Stimulated activated CD8-positive, alpha-beta memory T cell treated with anti-CD3 and anti-CD28 coated beads, Interleukin-4, amount 100 ng/mL, for 48 hours (primary cell): ENCODE measurements at regions not wholly inside any gene's neighbourhood (a gene's known extent, or its start where the extent isn't known, plus 50 kb on each side); places are given as distances from the start of the nearest gene placed in this dataset.
"Not testable (repeated sequence)": the region's sequence is repeated elsewhere in the genome, so short reads cannot be mapped to it uniquely, and the experiment has no call there.

Source experiments
- DNase-seq: peaks from one replicate; pipeline ENCODE4 v3.0.0-alpha.2; 2020

DNA sequence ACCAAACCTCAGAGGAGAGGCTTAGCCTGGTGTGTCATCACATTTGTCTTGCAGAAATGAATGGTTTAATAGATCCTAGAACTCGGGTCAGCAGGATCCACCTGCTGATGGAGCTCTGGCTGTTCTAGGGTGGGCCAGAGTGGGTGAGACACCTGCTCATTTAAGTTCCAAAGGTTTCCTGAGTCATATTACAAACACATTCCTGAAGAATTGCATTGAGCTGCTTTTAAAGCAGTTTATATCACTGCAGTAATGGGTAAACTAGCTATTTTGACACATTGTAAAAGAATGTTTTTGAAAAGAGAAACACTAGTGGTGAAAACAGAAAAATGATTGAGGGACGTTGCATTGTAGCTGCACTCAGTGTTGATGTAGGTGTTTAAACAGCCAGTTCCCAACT, 175.3 kb upstream of the TCF4 start:
- no peak for DNase-seq

DNA sequence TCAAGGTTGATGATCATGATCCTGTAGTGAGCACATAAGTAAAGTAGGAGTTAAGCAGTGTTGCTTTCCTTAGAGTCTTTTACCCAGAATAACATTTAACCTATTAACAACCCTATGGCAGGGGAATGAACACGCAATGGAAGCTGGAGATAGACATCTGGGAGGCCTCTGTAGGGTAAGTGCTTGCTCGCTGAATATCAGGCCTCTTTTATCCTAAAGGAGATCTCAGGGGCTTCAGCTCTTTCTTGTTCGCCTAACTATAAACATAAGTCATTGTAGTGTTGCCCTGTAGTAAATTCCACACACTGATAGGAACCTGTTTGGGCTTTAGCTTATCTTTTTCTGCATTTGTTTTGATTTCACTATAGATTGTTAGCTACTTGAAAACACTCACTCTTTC, 174.4 kb upstream of the TCF4 start:
- no peak for DNase-seq

DNA sequence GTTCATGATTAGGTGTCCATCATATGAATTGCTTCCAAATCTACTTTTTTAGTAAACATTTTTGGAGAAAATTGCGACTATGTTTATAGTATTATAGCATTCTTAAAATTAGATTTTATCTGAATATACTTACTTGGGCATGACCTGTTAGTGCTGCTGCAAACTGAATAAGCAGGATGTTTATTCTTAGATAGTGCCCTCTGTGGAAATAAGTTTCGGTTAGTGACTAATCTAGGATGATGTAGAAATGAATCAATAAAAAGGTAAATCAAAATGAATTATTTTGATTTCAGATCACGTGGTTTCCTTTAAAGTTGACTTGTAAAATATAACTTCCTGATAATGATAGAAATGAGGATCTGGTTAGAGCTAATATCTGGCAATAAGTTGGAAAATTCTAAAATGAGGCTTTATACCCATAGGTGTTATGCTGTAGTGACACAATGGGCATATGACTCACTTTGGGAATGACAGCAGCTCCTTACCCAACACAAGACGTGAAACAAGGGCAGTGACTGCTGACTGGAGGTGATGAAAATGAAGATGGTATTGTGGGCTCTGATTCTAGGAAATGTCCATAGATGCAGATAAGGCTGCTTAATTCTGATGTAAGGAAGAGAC, 165.8 kb upstream of the TCF4 start:
- DNase-seq = no peak

DNA sequence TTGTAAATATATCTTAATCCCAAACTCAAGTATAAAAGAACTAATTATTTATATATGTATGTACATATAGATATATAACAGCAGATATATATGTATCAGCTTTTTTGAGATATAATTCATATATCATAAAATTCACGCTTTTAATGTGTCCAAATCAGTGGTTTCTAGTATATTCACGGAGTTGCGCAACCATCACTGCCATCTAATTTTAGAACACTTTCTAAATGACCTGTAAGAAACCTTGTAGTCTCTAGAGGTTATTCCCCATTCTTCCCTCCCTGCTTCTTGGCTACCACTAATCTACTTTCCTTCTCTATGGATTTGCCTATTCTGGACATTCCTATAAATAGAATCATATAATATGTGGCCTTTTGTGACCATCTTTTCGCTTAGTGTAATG, 163.5 kb upstream of the TCF4 start:
- DNase-seq = no peak

DNA sequence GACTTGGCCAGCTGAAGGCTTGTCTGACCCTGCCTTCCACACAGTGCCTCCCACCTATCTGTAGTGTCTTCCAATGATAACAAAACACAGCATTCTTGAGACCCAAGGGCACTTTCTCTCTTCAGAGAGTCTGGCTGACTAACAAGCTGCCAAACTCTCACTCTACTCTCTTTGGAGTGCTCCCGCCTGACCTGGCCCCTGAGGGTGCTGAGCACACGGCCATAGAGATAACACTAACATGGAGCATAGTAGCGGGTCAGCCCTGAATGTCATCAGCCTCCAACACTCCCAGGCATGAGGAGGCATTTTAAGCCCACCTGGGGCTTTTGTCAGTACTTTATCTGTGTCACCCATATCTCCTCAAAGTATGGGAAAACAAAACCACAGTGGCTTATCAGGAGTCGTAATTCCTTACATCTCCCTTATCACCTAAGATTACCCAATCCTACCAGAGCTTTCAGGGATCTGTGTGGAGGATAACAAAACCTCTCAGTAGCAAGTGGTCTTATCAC, 160.3 kb upstream of the TCF4 start:
- DNase-seq = no peak

DNA sequence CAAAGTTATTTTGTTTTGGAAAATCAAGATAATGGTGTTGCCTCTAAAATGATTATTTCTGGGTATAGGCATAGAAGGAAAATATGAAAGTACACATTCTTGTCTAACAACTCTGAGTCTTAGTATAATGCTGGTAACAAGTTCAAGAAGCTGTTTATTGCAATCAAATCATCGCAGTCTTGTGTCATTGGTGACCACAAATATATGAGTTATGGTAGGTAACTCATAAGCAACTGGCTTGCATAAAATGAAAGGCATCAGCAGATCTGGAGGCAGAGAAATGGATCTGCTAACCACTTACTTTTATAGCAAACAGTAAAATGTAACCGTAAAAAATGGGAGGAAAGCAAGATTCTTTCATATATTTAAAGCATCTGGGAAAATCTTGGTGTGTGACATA, 156.2 kb upstream of the TCF4 start:
- no peak for DNase-seq

DNA sequence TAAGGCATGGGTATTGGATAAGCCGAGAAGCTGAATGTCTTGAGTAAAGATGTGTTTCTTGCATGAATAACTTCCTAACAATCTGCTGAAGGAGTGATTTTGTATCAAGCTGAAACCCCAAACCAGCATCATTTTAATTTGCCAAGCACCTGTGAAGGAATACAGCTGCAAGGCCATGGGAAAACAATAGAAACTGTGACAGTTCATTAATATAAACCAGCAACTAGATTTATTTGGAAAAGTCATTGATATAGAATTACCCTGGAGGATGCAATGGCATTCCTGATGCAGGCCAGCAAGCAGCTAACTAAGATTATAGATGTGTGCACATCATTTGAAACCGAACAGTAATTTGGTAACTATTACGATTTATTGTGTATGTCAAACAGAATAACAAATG, 155.7 kb upstream of the TCF4 start:
- no peak for DNase-seq

DNA sequence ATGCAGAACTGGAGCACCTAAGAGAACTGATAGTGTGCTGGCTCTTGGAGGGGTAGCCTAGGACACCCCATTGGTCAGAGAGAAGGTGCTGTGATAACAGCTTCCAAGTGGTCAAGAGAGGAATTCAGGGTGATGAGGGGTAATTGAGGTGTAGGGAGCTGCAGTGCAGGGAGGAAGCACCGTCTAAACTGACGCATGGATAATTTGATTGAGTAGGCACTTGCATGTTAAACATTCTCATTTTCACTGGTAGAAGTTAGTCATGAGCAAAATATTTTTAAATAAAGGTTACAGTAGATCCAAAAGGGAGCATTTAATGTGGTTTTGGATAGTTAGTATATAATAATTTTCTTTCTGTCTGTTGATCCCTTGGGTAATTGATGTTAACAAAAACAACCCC, 155.1 kb upstream of the TCF4 start:
- no peak for DNase-seq

DNA sequence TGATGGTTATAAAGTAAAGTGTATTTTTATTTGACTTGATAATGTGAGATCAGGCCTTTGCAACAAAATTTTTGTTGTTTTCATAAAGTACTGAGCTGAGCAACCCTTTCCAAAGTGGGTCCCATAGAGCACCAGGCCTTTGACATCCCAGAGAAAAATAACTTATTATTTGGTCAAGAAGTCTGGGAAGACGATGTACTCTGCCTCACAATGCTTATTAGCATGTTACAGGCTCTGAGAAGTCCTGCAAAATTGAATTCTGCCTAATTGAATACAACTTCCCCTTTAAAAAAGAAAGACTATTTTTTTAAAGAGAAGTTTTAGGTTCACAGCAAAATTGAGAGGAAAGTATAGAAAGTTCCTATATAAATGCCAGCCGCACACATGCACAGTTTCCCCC, 151.5 kb upstream of the TCF4 start:
- no peak for DNase-seq

DNA sequence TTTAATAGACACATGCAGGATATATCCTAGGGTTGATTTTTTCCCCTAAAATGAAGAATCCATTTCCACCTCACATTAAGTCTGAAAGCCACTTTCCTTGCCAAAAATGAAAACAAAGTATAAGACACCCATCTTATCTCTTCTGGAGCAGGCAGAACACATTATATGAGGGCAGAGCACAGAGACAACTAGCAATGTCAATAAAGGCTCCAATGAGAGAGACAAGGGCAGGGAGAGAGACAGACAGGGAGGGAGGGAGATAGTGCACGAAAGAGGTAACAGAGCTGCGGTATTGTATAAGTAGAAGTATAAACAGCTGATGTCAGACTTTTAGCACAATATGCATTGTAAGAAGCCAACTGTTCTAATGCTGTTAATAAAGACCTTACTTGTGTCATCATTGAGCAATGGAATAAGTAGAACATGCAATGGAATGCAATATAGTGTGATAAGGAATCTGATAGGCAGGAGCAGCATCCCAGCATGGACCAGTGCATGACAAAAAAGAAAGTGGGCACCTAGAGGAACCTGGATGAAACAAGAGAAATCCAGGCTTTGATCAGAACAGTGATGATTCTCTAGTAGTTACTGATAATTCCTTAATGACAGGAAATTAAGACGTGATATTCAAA, 150.6 kb upstream of the TCF4 start:
- DNase-seq = no peak

DNA sequence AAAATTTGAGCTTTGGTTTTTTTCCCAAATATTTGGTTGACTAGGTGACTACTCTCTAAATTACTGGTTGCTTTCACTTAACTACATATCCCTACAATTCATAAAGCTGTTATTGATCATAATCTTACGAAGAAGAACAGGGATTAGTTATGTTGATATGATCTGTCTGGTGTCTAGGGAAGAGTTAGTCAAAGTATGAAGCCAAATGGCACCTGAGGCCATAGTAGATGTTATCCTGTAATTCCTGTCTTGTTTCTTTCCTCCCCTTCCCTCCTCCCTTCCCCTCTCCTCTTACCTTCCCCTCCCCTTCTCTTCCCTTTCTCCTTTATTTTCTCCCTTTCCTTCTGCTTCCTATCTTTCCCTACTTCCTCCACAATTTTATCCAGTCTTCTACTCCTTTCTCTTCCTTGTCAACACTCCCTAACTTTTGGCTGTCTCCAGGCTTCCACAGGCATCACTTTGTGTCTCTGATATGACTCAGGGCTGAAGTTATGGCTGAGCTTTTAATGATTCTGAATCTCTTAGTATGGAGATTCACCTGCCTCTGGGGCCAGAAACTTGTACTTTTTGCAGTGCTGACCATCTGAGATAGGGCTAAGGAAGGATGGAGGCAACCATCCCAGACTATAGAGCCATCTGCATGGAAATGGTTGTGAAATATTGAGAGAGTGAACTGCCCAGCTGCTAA, 149.9 kb upstream of the TCF4 start:
- DNase-seq = no peak

DNA sequence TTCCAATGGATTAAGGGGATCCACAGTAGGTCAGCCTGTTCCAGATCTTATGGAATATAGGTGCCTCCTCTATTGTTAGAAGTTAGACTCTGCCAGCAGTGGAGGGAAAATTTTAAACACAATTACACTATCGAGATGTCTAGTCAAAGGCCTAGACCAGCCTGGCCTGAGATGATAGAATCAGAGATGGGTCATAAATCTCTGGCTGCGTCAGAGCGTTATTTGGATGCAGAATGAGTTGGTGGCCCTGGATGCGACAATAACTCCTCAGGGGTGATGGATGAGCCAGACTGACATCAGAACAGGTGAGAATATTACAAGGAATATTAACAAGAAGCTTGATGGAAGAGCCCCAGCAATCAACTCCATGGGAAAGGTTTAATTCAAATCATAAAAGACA, 149.3 kb upstream of the TCF4 start:
- DNase-seq = no peak

DNA sequence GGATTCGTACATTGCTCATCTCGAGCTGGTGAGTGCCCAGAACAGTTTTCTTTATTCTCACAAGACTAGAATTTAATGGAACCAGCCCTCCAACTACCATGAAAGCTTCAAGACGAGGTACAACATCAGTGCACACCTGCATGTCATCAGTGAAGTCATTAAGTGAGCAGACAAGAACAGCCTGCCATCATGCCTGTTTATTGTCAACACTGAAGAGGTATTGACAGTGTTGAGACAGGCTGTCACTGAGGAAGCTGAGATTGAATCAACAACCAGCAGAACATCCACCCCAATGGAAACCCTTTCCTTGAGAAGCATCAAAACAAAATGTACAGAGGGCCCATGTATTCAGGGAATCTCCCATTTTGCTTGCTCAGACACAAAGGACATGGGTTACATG, 148.0 kb upstream of the TCF4 start:
- no peak for DNase-seq

DNA sequence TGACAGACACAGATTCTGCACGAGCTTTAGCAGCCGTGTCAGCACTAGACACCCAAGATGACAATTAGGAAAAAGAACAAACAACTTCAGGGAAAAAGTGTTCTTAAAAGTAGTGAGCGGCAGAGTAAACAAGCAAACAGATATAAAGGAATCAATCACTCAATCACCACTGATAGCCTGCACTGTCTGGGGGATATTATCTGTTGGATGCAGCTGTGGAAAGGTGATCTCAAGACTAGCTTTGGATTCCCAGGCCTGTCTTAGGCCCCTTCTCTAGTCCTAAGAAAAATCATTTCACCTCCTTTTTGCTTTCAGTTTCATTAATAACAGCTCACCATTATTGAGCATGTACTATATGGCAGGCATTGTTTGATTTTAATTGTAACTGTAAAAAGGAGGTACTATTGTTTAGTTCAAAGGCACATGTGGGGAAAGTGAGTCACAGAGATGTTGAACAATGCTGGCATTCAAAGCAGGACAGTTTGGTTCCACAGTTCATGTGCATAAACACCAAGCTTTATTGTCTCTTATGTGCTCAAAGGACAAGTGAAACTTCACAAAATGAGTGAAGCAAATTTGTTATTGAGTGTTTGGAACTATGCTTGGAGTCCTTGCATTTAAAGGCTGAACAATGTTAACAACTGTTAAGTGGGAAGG, 147.3 kb upstream of the TCF4 start:
- DNase-seq = no peak

DNA sequence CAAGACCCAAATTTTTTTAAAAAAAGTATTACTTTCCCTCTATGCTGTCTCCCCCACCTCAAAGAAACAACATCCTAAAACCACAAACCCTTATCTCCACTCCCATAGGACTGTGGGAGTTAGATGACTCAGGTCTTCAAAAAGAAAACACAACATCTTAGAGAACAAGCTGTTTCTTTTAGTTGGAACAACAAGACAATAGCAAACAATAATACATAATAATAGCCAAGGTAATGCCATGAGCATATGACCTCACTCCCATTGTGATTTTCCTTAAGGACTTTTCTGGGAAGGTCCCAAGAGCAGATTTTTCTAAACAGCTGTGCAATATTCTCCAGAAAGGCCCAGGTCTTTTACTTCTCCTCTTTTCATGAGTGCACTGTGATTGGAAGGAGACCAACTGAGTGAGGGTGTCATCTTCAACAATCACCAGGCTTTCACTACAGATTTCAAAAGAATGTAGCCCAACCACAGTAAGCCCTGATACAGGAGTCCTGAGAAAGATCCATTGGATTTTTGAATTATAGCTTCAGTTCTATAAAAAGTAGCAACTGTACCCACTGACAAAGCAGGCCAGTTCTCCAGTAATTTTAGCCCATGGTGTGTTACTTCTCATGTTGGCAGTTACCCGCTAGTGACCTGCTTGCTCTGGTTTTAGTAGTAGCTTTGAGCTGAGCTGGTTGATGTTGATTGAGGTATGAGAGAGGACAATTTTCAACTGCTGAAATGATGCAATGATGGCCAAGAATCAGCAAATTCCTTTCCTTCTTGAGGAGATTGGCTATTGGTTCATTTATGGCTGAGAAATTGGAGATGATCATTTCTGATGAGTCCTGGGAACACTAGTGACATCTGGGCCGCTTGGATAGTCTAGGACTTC, 144.5 kb upstream of the TCF4 start:
- no peak for DNase-seq

DNA sequence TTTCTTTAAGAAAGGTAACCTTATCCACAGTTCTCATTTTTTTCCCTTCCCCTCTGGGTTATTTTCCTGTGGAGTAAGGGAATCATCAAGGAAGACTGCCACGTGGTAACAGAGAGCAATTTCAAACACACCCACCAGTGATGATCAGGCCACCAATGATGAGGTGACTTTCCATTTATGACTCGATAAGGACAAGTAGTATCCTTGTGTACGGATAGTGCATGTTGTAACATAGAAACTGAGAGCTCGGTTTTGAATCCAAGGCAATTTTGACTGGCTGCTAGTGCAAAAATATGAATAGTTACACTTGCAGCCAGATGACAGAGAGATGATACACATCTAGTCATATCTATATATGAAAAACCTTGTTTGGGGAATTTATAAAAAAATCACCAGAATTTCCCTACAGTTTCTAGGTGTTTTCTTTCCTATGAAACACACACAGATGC, 143.6 kb upstream of the TCF4 start:
- DNase-seq = no peak

DNA sequence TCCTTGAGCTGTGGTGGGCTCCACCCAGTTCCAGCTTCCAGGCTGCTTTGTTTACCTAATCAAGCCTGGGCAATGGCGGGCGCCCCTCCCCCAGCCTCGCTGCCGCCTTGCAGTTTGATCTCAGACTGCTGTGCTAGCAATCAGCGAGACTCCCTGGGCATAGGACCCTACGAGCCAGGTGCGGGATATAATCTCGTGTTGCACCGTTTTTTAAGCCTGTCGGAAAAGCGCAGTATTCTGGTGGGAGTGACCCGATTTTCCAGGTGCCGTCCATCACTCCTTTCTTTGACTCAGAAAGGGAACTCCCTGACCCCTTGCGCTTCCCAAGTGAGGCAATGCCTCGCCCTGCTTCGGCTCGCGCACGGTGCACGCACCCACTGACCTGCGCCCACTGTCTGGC, 133.0 kb upstream of the TCF4 start:
- not testable (repeated sequence) for DNase-seq

DNA sequence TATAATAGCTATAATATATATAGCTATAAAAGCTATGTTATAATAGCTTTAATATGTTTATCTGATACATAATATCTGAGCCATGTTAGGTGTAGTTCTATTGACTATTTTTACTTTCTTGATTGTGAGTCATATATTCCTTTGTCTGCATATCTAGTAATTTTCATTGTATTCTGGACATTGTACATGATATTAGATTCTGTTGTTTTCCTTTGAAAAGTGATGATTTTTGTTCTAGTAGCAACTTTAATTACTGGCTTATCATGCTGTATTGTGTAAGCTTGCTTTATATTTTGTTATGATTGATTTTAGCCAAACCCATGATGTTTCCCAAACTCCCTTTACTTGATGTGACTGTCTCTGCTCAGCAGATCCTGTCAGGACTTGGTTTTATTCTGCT, 125.7 kb upstream of the TCF4 start:
- DNase-seq = no peak

DNA sequence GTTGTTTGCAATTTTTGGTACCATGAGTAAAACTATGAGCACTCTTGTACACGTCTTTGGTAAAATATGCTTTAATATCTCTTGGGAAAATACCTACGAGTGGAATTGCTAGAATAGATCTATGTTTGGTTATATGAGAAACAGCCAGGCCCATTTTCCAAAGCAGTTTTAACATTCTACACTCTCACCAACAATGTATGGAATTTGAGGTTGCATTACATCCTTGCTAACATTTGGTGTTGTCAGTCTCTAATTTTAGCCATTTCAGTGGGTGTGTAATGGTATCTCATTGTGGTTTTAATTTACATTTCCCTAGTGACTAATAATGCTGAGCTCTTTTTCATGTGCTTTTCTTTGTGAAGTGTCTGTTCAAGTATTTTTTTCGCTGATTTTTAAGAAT, 118.9 kb upstream of the TCF4 start:
- no peak for DNase-seq

DNA sequence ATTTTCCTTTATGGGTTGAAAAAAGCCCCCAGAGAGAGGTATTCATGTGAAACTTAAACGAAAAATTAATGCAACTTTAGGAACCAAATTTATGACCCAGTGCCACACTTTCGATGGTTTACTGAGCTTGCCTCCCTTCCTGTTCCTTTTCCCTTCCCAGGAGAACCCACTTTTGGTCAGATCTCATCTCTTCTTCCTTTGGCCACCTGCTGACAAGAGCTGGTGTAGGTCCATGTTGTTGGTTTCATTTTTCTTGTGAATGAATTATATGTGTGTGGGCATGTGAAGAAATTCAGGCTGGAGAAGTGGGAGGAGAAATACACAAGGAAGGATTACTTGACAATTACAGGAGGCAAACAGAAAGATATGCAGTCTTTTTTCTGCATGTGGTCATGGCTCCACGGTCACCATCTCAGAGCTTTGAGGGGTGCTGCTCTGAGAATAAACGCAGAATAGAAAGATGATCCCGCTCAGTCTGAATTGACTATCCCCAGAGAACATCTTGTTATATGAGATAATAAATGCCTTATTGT, 111.3 kb upstream of the TCF4 start:
- DNase-seq = no peak

DNA sequence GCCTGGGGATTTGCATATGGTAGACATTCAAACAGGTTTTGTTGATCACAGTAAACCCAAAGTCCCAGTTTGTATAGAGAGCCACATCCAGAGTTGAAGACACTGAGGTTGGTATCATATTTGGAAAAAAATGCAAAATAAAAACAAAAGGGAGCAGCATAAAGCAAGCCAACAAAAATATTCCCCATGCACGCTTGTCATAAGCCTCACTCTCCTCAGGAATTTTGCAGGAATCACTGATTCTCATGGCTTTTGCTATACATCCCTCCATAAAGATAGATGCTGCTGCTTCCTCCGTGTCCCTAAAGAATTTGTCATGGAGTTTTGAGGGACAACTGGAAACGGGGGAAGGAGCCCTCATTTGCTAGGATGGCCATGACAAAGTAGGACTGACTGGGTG, 108.8 kb upstream of the TCF4 start:
- DNase-seq = no peak

DNA sequence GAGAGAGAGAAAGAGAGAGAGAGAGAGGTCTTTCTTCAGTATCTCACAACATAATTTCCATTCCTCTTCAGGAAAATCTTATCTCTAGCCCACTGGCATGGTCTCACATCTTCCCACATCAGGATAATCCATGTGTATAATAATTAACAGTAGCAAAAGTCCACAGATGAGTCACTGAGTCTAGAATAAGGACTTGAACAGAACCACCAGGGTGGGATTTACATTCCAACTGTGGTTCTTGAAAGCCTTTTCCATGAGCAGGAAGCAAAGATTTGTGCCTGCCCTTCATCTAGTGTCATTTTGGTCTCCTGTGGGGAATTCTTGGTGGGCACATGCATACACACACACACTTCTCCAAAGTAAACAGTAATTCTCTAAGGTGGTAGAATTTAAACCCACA, 107.1 kb upstream of the TCF4 start:
- no peak for DNase-seq

DNA sequence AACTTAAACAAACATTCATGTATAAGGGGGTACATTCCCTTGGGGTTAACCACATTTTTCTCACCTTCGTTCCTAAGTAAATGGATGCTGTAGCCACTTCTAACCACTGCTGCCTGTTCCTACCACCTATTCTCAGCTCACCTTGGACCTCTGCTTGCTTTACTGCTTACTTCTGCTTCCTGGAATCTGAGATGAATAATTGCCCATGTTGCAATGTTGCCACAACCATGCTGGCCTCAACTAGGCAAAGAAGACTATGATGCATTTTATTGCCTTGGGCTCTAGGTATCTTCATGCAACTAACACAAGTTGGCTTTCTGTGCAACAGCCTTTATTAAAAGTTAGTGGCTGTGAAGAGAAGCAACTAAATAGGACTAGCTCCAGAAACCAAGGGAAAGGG, 106.3 kb upstream of the TCF4 start:
- DNase-seq = no peak
